Activated CD4-positive, alpha-beta T cell treated with anti-CD3 and anti-CD28 coated beads for 24 hours (primary cell): ENCODE measurements at regions not wholly inside any gene's neighbourhood (a gene's known extent, or its start where the extent isn't known, plus 50 kb on each side); places are given as distances from the start of the nearest gene placed in this dataset.

Experiments
- DNase-seq, 2 donors: peaks; one replicate each; pipeline ENCODE4 v3.0.0-alpha.2; 2020; ENCODE audit warnings: low read depth in 2 of 2

- no peak for DNase-seq
These were observed 141.0 kb downstream of the GADD45G start for GRCh38 chr9:89745601-89746376.

- no peak for DNase-seq
These were observed 141.7 kb downstream of the GADD45G start for GRCh38 chr9:89746385-89747116.

- DNase-seq, result no peak
These were observed 142.8 kb downstream of the GADD45G start for GRCh38 chr9:89747596-89747995.

GRCh38 chr9:89748021-89748670, 143.3 kb downstream of the GADD45G start:
- no peak for DNase-seq

GRCh38 chr9:89748831-89749499, 144.2 kb downstream of the GADD45G start:
- DNase-seq, result no peak

- no peak for DNase-seq
These were observed 144.8 kb downstream of the GADD45G start for GRCh38 chr9:89749500-89750116.

GRCh38 chr9:89750117-89750791, 145.4 kb downstream of the GADD45G start:
- DNase-seq, result no peak

- DNase-seq, result no peak
These were observed 146.4 kb downstream of the GADD45G start for GRCh38 chr9:89751079-89751825.

GRCh38 chr9:89752154-89752553, 147.3 kb downstream of the GADD45G start:
- no peak for DNase-seq

GRCh38 chr9:89753472-89754055, 148.8 kb downstream of the GADD45G start:
- no peak for DNase-seq

GRCh38 chr9:89754193-89754592, 149.4 kb downstream of the GADD45G start:
- no peak for DNase-seq

GRCh38 chr9:89755821-89756220, 151.0 kb downstream of the GADD45G start:
- DNase-seq, result no peak

- no peak for DNase-seq
These were observed 152.2 kb downstream of the GADD45G start for GRCh38 chr9:89756891-89757537.

GRCh38 chr9:89757776-89758528, 153.1 kb downstream of the GADD45G start:
- DNase-seq, result no peak

- no peak for DNase-seq
These were observed 154.8 kb downstream of the GADD45G start for GRCh38 chr9:89759572-89759971.

- no peak for DNase-seq
These were observed 155.3 kb downstream of the GADD45G start for GRCh38 chr9:89760123-89760522.

GRCh38 chr9:89764217-89764616, 159.4 kb downstream of the GADD45G start:
- DNase-seq, result no peak

GRCh38 chr9:89765211-89765946, 160.6 kb downstream of the GADD45G start:
- DNase-seq, result no peak
